ENCODE measurements at regions not wholly inside any gene's neighbourhood (a gene's known extent, or its start where the extent isn't known, plus 50 kb on each side); places are given as distances from the start of the nearest gene placed in this dataset.
A peak's percentile ranks its signal among the peaks of the same experiment; 100 is the strongest.

GRCh38 chr3:167895178-167895577, 159.7 kb downstream of the SERPINI1 start:
- no peak for DNase-seq

- DNase-seq: no peak
Measured at GRCh38 chr3:167892205-167892604, 156.7 kb downstream of the SERPINI1 start.

- no peak for DNase-seq
Measured at GRCh38 chr3:167887096-167887495, 151.6 kb downstream of the SERPINI1 start.

- no peak for DNase-seq
Measured at GRCh38 chr3:167886690-167887089, 151.2 kb downstream of the SERPINI1 start.

- DNase-seq: no peak
Measured at GRCh38 chr3:167885277-167885676, 149.8 kb downstream of the SERPINI1 start.

GRCh38 chr3:167884481-167884880, 149.0 kb downstream of the SERPINI1 start:
- DNase-seq: no peak

GRCh38 chr3:167883452-167883851, 147.9 kb downstream of the SERPINI1 start:
- DNase-seq: no peak

GRCh38 chr3:167882057-167882667, 146.6 kb downstream of the SERPINI1 start:
- DNase-seq: peak; percentile 66

- no peak for DNase-seq
Measured at GRCh38 chr3:167880183-167880582, 144.7 kb downstream of the SERPINI1 start.

GRCh38 chr3:167876620-167877281, 141.2 kb downstream of the SERPINI1 start:
- peak; percentile 63 for DNase-seq
